Activated CD4-positive, CD25-positive, alpha-beta regulatory T cell treated with anti-CD3 and anti-CD28 coated beads, Interleukin-2, amount 50 U/mL, for 72 hours (primary cell): ENCODE measurements at regions not wholly inside any gene's neighbourhood (a gene's known extent, or its start where the extent isn't known, plus 50 kb on each side); places are given as distances from the start of the nearest gene placed in this dataset.
"Not testable (repeated sequence)": the region's sequence is repeated elsewhere in the genome, so short reads cannot be mapped to it uniquely, and the experiment has no call there.

Experiments used
- DNase-seq: peaks from one replicate; pipeline ENCODE4 v3.0.0; 2021

DNA sequence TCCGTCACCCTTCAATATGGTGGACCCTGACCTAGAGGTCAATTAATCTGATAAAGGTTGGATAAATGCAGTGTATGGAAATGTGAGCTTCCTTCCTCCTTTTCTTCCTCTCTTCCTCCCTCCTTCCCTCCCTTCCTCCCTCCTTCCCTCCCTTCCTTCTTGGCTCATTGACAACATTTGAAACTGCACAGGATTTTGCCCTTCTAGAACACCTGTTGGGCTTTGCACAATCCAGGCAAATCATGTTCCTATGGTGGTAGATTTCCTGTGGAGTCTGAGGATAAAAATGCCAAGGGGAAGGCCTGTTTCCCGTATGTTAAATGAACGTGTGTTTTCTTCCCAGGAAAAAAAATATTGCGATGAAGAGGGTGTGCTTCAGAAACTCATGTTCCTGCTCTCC is 642.8 kb downstream of the EPM2A start:
- DNase-seq, result no peak

DNA sequence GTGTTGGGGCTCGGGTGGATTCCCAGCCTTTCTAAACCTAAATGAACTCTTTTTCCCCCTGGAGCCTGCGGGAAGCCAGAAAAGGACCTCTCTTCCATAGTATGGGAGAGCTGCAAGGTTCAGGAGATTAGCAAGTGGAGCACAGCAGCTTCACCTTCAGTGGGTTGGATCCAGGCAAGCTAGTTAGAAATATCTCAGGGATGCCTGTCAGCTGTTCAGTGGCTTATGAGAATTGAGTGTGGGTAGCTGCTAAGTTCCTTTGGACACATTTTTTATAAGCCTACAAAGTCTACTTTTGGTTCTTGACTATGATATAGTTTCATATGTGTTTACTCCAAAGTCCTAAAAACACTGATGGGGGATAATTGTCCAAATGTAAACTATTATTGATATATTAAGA is 642.1 kb downstream of the EPM2A start:
- no peak for DNase-seq

DNA sequence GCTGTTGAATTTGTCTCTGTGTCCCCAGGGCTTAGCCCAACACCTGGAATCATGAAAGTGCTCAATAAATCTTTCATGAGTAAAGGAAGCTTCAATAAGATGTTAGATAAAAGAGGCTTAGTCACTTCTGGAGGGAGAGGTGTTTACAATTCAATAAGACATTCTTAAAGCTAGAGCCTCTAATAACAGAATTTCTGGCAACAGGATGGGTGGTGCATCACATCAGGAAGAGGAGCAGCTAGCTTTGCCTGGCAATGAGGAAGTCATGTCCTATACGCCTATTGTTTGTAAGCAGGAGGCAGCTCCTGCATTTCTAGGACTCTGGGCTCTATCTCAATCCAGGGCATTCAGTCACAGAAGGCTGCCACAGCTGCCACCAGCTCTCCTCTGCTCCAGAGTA is 638.5 kb downstream of the EPM2A start:
- no peak for DNase-seq

DNA sequence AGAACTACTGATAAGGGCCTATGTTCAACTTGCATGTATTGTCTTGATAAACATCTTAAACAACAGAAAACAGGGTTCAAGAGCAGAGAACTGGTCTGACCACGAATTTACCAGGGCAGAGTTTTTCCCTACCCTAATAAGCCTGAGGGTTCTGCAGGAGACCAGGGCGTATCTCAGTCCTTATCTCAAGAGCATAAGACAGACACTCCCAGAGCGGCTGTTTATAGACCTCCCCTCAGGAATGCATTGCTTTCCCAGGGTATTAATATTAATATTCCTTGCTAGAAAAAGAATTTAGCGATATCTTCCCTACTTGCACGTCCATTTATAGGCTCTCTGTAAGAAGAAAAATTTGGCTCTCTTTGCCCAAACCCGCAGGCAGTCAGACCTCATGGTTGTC is 637.2 kb downstream of the EPM2A start:
- DNase-seq, result not testable (repeated sequence)

DNA sequence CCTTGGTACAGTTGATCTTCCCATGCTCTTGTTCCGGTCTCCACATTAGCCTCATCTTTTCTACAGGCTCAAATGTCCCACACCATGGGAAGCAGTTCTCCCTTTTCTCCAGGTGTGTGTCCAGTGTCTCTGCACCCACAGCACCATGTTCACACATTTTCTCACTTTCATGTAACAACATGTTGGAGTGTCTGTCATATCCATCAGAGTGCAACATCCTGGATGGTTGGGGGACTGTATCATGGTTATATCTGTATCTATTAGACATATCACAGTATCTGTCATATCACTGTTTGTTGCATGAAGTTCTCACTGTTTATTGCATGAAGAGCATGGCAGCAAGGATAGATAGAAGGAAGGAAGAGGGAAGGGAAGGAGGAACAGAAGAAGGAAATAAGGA is 635.6 kb downstream of the EPM2A start:
- no peak for DNase-seq

DNA sequence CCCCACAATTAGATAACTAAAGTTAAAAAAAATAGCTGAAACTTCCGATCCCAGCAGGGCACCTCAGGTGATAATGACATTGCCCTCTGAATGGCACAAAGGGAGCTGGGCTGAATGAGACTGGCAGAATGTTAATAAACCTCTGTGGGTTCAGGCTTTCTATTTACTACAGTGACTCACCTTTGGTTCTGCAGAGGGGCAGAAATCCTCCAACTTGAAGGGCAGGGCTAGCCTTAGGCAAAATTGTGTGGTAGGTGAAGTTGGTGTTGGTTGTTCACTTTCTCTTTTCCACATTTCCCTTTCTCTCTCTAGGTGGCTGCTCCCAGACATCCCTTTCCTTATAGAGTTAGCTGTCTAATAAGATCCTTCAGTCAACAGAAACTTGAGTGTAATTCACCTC is 625.2 kb downstream of the EPM2A start:
- DNase-seq, result no peak

GRCh38 chr6:145111407-145111806 is 623.9 kb downstream of the EPM2A start:
- not testable (repeated sequence) for DNase-seq

GRCh38 chr6:145112711-145113148 is 622.6 kb downstream of the EPM2A start:
- DNase-seq, result no peak

DNA sequence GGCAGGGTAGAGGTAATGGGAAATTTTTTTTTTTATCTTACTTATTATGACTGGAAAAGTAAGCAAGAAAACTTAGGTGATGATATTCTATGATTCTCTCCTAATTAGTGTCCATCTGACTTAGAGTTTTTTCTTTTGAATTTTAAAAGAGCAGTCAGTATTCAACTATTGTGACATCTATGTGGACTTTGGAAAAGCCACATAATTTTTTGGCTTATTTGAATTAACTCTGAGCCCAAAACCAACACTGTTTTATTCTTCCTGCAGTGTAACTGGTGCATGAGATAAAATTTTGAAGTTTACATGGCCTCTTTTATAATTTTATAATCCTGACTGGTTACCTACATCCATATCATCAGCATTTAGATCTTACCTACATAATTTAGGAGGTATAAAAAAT is 619.7 kb downstream of the EPM2A start:
- no peak for DNase-seq

DNA sequence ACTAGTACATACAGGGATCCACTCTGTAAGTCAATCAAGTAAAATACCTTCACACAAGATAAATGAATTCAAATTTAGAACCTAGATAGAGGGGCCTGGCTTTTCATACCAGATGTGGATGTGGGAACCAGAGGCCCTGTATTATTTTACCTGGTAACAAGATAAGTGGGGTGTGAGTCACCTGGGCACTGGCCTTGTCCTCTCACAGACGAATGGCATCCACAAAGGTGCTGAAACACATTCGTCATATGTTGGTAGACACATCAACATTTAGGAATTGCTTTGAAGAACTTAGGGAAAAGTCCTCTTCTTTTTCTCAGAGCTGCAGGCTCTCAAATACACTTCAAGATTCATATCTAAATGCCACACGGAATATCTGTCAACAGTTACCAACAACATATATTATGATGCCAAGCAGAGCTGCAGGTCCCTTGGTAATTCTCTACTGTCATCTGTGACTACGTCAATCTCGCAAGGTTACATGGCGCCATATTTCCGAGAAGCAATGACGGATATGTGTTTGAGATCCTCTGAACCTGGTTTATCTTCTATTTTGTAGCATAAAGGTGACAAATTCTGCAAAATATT is 618.6 kb downstream of the EPM2A start:
- no peak for DNase-seq

DNA sequence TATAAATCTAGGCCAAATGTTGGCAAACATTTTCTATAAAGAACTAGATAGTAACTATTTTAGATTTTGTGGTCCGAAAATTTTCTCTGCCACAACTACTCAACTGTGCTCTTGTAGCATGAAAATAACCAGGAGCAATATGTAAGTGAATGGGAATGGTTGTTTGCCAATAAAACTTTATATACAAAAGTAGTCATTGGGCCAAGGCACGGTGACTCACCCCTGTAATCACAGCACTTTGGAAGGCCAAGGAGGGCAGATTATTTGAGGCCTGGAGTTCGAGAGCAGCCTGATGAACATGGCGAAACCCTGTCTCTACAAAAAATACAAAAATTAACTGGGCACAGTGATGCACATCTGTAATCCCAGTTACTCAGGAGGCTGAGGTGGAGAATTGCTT is 617.1 kb downstream of the EPM2A start:
- DNase-seq, result no peak

- DNase-seq, result no peak
Observed at GRCh38 chr6:145119081-145119480, 616.2 kb downstream of the EPM2A start.

DNA sequence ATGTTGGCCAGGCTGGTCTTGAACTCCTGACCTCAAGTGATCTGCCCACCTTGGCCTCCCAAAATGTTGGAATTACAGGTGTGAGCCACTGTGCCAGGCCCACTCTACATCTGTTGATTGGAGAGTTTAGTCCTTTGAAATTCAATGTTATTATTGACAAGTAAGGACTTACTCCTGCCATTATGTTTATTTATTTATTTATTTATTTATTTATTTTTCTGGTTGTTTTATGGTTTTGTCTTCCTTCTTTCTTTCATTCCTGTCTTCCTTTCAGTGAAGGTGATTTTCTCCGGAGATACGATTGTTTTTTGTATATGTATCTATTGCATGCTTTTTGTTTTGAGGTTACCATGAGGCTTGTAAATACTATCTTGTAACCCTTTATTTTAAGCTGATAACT is 602.6 kb downstream of the EPM2A start:
- no peak for DNase-seq

GRCh38 chr6:145135702-145136101 is 599.6 kb downstream of the EPM2A start:
- no peak for DNase-seq

- DNase-seq, result no peak
Observed at GRCh38 chr6:145137425-145137824, 597.9 kb downstream of the EPM2A start.

GRCh38 chr6:145138469-145139139 is 596.7 kb downstream of the EPM2A start:
- DNase-seq, result no peak

DNA sequence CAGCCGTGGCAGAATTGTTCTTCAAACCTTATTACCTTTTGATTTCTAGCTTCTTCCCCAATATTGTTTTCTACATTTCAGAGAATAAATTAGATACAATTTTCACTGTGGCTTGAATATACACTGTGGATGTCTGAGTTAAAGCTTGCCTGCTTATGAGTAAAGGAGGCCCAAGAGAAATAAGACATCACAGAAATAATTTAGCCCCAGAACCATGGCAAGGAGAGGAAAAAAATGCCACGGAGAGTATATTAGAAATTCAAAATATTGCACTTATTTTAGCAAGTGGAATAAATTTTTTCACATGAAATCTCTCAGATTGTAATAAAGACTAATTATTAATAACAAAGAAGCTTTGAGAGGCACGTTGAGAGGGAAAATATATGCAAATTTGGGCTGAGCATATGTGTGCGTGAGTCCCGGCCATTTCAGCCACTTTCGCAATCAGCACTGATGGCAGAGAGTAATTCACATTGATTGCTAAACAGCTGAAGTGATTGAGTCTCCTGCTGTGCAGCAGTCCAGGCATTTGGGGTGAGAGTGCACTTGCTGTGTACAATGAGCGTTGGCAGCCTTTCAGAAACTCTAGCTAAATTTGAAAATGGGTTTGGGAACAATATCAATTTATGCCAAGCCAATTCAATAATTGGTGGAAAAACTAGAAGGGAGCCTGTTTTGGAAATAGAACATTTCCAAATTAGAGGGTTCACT is 596.0 kb downstream of the EPM2A start:
- DNase-seq, result no peak

DNA sequence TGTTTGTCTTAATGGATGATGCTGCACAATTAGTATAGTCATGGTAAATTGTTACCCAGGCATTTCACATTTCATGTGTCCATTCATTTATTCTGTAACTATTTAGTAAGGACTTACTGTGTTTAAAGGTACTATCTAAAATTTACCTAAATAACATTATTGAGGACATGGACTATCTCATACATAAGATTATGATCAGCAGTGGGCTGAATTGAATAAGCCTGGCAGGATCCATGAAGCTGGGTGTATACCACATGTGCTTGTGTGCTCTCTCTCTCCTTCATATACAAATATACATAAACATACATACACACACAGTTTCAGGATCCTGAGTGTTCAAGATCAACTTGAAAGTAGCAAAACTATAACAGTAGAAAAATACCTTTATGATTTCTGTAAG is 595.4 kb downstream of the EPM2A start:
- no peak for DNase-seq

DNA sequence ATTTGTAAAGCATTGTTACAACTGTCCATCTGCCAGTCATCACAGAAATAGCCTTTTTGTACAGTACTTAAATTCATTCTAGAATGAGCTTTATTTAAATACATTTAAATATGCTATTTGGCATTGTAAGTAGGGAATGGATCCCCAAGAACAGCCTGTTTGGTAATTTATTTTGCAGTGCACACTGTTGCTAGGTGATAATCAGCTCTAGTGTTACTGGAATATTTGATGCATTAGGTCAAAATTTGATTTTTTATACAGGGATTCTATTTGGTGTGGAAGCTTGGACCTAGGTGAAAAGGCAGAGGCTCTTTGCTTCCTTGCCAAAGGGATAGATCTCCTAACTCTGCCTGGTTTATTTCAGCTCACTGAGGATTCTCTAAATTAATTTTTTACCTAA is 593.7 kb downstream of the EPM2A start:
- no peak for DNase-seq

GRCh38 chr6:145142958-145143357 is 592.4 kb downstream of the EPM2A start:
- no peak for DNase-seq

GRCh38 chr6:145143379-145143778 is 591.9 kb downstream of the EPM2A start:
- no peak for DNase-seq

DNA sequence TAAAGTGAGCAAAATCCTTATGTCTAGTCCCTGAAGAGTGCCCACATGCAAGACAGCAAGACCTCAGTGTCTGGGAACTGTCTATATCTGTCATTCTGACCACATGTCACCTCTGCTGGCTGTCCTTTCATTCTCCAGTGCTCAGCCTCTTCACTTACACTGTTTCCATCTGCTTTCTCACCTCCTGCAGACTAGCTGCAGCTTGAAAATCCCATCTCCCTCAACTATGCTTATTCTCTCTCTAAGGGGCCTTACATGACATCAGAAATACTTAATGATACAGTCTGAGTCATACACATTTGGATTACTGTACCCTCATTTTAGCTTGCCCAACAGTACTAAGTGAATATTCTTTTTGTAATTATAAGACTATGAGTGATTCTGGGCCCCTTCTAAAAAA is 587.8 kb downstream of the EPM2A start:
- no peak for DNase-seq

DNA sequence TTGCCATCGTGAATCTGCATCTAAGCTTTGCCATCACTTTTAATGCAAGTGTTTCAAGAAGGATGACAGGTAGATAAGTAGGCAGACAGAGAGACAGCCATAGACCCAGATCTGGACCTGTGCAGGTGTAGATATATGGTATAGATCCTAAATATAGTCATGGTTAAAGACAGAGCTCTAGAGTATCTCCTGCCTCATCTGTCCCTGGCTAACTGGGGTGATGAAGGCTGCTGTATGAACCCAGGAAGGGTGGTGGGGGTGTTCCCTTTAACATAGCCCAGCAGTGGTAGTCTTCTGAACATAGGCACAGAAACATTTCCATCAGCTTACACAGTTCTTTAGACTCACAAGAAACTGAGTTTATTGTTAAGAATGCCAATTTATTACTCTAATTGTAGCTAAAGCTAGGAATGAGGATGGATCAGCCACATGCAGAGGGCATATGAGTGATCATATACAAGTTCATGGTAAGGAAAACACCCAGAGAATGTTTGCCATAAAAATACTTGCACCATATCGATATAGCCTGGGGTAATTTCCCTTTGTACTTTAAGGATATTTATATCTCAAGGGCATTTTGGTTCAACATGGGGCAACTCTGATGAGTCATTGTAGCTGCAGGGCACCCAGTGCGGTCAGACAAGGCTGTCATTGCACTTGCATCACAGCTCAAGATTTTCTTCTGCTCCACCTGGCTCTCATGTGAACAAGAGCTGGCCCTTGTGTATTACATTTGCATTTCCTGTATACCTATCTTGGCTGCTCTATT is 587.2 kb downstream of the EPM2A start:
- DNase-seq, result no peak

GRCh38 chr6:145148776-145149175 is 586.5 kb downstream of the EPM2A start:
- DNase-seq, result no peak
